Ammon's horn (tissue), 1 donor: ENCODE measurements at regions not wholly inside any gene's neighbourhood (a gene's known extent, or its start where the extent isn't known, plus 50 kb on each side); places are given as distances from the start of the nearest gene placed in this dataset.

Experiments
- DNase-seq: peaks from one replicate; pipeline ENCODE4 v3.0.0-alpha.2; 2016; ENCODE audit warnings: low spot score

DNA sequence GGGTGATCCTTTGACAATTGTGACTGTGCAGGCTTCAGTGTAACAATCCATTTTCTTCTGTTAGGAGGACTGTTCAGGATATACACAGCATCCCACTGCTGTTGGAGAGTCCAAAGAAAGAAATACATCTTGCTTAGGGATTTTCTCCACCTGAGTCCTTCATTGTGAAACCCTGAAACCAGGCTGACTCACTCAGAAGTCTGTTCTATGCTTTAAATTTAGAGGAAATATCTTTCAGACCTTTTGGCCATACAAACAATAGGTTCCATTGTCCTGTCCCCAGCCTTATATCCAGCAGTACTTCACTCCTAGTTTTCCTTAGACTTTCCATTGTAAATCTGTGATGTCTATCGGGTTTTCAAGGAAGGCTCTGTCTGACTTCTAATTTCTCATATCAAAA, 379.1 kb downstream of the SUCLA2 start:
- DNase-seq = no peak

DNA sequence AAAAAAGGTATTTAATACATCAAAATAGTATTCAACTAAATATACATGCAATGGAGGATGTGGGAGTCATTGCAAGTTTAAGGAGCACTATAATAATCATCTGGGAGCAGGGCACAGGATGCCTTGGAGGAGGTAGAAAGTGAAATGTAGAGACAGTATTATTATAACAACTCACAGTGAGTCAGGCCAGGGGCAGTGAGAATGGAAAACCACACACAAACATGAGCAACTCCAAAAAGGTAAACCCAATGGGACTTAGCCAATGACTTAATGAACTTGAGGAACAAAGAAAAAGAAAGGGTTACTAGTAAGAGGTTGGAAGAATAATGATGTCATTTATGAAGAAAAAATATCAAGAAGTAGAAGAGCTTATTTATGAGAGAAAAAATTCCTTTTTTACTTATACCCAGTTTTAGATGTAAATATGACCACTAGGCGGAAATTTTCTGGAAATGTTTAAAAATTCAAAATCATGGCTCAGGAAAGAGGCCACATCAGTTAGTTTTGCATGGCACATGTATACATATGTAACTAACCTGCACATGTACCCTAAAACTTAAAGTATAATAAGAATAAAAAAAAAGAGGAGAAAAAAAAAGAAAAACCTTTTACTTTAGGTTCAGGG, 389.3 kb downstream of the SUCLA2 start:
- no peak for DNase-seq

DNA sequence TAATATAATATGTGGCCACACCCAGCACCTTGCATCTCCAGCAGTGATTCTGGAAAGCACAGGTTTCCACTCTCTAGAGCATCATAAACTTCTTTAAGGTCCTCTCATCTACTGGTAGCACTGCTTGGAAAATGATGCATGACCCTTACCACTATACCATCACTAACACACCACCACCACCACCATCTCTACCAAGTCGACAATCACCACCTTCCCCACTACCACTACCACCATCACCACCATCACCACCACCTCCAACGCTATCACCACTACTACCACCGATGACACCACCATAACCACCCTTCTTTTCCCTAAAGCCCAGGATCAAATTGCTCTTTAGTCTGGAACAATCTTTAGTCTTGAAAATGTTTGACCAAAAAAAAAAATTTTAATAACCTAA, 390.4 kb downstream of the SUCLA2 start:
- DNase-seq = no peak

DNA sequence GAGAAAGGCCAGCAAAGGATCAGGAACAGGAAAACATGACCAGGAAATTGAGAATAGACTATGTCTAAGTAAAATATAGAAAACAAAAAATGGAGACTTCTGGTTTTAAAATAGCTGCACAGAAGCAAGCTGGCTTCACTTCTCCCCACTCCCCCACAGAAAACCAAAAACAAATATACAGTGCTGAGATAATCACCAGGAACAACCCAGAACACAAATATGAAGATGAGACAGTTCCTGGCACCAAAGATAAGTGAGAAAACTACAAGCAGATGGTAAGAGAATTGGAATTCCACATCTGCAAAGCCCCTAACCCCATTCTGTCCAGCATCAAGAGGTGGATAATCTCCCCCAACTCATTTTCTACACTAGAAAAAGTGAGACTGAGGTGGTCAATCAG, 397.7 kb downstream of the SUCLA2 start:
- peak; percentile 9 for DNase-seq

DNA sequence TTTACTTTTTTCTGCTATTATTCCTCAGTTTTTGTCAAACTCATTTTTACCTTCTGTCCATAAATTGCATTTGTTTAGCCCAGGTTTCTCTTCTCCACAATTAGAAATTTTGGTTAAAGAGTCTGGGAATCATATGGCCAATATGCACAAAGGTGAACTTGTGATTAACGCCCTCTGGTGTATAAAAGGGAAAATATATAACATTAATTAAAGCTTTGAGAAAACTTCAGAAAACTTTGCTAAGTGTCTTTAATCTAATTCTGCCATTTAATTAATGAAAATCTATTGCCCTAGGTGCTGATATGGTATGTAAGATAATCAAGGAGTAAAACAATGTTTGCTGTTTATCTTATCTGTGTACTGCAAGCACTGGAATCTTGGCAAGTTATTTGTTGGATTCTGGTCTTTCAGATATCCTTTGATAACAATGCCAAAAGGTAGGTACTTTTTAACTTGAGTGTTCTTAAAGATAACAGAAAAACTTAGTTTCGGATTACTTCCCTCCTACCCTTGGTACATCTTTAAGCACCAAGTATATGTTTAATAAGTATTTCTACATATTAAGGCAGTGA, 402.6 kb downstream of the SUCLA2 start:
- DNase-seq = no peak

DNA sequence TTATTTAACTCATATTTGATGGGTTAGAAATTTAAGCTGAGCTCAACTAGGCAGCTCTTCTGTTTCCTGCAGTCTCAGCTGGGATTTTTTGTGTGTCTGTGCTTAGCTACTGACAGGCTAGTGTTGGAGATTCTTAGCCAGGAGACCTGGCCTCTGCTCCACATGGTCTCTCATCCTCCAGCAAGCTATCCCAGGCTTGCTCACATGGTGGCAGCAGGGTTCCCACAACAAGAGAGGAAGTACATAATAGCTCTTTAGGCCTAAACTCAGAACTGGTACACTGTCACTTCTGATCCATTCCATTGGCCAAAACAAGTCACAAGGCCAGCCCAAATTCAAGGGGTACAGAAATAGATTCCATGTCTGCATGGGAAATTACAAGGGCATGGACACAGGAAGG, 406.2 kb downstream of the SUCLA2 start:
- DNase-seq = no peak

DNA sequence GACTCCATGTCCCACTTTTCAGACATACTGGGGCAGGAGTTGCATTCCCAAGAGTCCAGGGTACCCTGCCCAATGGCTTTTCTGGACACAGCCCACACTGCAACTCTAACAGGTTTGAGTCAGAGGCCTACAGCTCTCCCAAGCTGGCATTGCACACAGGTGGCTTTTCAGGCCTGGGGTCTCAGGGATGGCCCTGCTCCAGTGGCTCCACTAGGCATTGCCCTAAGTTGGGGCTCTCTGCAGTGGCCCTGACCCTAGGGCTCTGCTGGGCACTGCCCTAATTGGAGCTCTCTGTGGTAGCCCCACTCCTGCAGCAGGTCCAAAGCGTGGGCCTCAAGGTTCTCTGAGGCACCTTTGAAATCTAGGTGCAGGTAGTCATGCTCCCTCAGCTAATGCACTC, 408.8 kb downstream of the SUCLA2 start:
- DNase-seq = no peak

DNA sequence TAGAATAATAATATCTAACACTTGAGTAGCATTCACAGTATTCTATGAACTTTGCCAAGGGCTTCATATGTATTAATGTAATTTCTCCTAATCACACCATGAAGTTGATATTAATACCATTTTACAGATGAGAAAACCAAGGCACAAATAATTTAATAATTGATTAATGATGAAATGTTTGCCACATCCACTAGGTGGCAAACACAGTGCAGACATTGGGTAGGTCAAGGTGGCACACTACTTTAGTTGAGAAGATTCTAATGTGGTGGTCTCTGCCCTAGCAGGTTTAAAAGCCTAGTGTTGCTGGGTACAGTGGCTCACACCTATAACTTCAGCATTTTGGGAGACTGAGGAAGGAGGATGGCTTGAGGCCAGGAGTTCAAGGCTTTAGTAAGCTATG, 412.4 kb downstream of the SUCLA2 start:
- DNase-seq = no peak

DNA sequence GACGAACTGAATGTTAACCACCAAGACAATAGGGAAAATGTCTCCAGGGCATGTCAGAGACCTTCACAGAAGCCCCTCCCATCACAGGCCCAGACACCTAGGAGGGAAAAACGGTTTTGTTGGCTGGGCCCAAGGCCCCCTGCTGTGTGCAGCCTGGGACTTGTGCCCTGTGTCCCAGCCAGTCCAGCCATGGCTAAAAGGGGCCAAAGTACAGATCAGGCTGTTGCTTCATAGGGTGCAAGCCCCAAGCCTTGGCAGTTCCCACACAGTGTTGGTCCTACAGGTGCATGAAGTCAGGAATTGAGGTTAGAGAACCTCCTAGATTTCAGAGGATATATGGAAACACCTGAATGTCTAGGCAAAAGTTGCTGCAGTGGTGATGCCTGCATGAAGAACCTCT, 428.7 kb downstream of the SUCLA2 start:
- no peak for DNase-seq

DNA sequence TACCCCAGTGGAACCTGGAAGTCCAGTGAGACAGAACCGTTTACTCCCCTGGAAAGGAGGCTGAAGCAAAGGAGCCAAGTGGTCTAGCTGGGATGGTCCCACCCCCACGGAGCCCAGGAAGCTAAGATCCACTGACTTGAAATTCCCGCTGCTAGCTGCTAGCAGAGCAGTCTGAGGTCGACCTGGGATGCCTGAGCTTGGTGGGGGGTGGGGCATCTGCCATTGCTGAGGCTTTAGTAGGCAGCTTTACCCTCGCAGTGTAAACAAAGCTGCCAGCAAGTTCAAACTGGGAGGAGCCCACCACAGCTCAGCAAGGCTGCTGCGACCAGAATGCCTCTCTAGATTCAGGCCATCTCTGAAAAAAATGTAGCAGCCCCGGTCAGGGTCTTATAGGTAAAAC, 437.0 kb downstream of the SUCLA2 start:
- DNase-seq = no peak

DNA sequence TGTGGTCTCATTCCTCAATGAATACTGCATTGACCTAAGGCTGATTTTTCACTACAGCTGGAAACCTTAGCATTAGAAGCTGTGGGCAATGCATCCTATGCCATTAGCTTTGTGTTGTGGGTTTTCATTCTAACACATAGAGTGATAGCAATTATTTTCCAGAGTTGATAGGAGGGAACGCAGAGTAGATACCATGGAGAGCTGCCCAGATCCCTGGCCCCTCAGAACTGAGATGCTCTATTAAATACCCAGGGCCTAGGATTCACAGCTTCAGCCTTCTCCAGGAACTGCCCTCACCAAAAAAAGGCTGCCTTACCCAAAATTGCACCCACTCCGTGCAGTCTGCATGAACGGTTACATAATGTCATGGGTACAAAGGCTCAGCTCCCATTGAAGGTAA, 444.4 kb downstream of the SUCLA2 start:
- no peak for DNase-seq

DNA sequence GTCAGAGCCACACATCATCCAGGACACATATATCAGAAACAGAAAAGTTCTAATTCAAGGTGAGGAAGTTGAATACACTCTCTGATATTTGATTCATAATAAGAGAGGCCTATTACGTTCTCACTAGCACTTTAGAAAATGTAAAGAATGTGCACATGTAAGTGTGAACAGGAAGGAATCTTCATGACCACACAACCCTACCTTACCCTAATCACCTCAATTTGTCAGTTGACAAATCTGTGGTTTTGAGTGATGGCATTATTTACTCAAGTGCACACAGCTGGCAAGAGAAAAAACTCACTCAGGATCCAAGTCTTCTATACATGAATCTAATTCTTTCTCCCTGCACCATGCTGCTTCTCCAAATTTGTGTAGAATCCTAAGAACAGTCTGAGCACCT, 445.8 kb downstream of the SUCLA2 start:
- no peak for DNase-seq

DNA sequence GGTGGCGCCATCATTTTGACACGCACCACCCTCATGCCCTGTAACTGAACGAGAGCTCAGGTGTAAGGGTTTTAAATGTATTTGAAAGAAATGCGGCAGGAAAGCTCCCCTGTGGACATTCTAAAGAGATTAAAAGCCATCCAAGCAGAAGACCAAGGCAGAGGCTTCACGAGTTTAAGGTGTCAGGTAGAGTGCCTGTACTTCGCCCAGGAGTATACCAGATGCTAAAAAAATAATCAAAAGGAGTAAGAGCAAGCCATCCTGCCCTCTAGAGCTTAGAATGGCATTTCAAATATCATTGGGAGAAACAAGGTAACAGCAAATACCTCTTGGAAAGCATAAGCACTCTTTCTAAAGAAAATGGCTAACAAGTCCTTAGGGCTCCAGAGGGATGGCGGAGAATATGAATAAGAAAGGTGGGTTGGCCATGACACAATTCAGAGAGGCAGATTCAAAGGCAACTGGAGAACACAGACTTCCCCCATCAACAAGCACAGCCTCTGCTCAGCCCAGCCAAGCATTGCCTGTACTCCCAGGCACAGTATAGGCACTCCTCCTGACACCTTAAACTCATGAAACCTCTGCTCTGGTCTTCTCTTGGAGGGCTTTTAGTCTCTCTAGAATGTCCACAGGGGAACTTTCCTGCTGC, 447.6 kb downstream of the SUCLA2 start:
- DNase-seq = no peak

DNA sequence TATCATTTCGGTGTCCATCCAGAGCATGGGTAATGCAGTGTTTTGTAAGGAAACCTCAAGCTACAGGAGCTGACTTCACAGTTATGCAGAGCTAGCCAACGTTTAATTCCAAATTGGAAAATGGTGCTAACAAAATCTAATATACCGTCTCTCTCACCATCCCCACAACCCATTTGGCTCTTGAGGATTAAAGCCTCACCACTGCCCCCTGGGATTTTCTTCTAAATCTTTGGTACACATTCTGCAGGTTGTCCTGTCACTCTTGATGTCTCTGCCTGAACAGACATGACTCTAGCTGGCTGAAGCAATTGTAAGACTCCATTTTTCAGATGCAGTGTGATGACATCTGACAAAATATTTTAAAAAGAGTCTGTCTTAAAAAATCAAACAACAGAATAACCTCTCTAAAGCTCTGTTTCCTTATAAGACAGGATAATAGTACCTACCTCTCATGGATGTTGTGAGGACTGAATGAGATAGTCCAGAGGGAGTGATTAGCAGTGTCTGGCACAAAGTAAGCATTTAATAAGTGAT, 451.8 kb downstream of the SUCLA2 start:
- DNase-seq = no peak

DNA sequence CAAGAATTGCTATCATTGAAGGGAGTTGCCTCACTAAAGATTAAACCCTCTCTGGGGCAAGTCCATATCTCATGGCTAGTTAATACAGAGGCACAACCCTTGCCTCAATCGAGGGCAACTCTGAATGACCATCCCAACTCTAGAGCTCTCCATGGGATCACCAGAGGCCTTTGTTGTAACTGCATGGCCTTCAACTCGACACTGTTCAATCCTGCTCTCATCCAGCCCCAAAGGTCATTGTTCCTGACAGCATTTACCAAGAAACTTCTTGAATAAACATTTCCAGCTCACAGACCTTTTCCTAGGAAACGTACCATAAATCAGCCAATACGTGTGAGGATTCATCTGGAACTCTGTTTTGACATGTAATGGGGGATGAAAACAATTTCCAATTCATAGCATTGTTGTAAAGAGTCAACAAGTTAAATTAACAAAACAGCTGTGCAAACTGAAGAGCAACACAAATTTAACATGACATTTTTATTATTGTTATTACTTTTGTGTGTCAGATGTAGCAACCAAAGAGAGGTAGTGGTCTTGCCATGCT, 452.7 kb downstream of the SUCLA2 start:
- DNase-seq = no peak

DNA sequence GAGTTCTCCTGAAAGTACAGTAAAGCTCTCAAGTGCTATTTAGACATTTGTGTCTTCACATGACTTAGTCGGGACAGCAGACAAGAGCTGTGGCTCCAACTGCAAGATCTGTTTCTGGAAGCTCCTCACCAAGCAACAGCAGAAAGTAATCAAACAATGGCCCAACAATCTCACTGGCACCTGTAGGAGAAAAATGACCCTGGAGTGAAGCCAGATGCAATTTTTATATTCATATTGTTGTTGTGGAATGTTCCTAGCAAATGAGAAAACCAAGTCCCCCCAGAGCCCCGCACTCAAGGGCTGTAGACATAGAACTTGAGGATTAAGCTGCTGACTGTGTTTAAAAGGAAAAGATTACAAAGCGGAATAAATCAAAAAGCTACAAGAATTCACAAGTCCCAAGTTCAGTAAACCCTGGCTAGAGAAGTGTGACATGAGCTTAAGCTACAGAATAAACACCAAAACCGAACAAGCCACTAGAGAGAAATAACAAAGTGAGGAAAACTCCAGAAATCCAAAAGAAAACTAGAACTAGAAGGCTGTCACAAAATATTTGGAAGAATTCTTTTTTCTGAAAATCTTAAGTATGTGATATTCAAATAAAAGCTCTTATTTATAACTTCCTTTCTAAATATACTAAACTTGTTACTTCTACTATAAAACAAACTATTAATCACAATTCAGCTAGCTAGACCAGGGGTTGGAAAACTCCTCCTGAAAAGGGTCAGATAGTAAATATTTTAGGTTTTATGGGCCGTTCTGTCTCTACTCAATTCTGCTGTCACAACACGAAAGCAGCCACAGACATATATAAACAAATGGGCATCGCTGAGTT, 454.5 kb downstream of the SUCLA2 start:
- no peak for DNase-seq

DNA sequence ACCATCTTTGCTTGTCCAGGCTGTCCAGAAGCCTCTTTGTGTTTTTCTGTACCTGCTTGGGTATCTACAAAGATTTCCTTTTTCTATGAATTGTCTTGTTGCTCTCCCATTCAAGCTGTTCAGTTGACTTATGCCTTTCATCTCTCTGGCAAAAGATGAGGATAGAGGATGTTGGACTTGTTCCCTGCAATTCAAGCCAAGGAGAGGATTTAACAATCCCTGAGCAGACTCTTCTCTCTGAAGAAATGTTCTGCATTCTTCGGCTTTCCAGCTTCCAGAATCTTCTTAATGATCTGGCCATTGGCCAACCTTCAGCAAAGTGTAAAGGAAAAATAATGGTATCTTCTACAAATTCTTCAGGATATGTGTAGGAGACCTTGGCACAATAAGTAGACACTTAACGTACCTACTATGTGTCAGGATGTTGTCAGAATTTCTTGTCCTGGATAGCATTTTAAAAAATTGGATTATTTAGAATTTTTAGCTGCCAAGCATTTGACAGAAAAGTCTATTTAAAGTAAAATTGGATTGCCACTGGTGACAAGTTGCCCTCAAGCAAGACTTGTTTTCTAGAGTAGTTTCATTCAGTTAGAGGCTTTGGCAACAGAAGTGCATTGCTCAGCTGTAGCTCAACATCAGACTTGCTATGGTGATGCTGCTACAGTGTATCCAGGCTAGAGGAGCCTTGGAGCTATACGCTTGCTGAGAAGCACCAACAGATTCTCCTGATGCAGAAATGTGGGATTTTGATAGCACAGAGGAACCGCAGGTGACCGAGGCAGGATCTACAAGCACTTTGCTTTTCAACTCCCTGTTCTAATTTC, 455.7 kb downstream of the SUCLA2 start:
- no peak for DNase-seq

DNA sequence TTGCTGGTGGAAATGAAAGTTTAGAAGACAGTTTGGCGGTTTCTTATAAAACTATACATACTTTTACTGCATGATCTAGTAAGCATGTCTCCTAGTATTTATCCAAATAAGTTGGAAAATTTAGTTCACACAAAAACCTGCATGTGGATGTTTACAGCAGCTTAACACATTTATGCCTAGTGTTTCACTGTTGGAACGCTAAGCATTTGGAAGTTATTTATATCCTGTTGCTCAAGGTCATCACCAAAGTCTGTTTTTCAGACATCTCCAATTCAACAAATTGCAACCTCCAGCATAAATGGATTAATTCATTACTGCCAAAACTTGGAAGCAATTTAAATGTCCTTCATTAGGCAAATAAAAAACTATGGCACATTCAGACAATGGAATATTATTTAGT, 461.8 kb downstream of the SUCLA2 start:
- no peak for DNase-seq

DNA sequence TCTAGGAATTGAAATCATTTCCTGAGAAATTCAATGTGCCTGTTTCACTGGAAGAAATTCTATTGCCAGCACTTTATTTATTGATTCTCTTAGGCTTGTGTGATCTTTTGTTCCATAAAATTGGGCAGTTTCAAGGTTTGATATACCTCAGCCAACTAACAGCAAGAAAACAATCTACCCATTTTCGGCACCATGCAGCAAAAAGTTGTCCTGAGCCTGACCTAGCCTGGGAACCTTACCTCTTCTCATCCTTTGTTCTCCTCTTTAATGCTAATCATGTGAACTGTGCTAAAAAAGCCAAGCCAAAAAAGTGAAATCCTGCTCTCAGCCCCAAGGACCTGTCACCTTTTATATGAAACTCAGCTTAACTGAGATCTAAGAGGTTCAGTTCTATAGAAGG, 477.3 kb downstream of the SUCLA2 start:
- no peak for DNase-seq

DNA sequence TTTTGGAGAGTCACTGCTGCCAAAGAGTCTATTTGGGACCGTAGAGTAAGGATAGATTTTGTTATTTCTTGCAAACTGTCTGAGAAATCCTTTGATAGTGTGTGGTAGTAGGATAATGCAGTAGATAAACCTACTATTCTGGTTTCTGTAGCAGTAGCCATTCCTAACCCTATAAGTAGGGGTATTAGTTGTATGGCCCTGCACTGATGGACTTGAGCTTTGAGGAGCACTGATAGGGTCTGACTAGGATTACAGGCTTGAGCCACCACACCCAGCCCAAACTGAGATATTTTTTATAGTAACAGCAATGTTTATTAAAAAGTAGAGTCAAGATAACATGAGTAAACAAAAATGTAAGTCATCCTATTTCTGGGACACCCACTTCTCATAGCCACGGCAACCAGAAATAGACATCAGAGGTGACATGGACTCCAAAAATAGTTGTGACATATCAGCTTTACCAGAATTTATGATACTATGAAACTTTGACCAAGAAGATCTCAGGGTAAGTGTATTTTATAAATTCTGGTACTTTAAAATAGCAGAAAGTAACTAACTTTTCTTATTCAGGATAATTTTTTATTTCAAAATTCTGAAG, 479.1 kb downstream of the SUCLA2 start:
- DNase-seq = no peak

DNA sequence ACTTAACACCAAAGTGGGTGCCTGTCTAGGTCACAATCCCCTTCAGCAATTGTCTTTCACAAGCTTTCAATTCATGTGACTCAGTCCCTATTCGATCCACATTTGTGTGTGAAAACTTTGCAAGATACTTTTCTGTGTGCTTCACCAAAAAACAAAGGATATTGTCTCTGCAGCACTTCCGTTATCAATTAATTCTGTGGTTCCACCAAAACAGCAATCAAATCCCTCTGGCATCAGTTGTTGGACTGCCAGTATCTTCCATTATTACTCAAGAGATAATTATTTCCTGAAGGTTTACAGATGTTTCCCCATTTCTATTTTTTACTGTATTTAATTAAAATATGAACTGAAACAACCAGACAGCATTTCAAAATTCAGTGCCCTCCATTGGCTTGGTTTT, 481.4 kb downstream of the SUCLA2 start:
- no peak for DNase-seq
